ENCODE measurements at regions not wholly inside any gene's neighbourhood (a gene's known extent, or its start where the extent isn't known, plus 50 kb on each side); places are given as distances from the start of the nearest gene placed in this dataset.

DNA sequence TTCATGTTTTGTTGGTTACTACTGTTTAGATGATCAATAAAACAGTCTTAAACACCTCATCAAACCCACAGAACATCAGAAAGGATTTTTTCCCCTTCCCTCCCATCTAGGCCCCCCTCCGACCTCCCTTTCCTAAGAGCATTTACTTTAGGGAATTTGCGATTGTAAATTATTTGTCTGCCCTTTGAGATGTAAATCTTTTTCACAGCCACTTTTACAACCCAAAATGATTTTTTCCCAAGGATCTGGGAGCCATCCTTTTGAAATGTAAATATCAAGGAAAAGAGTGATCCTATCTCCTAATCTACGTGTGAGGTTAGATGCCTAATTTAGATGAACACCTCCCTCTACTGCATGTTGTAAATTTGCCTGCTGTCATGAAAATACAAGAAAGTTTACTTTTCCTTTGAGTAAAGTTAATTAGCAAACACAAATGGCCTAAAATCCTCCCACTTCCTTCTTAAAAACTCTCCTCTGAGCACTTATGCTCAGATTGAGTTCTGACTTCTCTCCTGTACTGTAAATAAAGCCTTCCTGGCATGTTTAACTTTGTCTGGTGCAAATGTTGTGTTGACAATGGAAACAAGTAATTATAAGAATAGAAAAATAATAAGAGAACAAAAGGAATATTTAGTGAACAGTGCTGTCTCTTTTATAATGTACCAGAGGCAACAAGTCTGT lies 1646.9 kb upstream of the SPRY2 start:
- TF ChIP-seq CTCF (conservative IDR thresholded peaks at IDR 0.05; ENCODE audit: low read length) (no peak), EZH2phosphoT487 (IDR thresholded peaks at IDR 0.05; ENCODE audit: borderline replicate concordance, low read depth, low read length) (no peak)
